ENCODE measurements at regions not wholly inside any gene's neighbourhood (a gene's known extent, or its start where the extent isn't known, plus 50 kb on each side); places are given as distances from the start of the nearest gene placed in this dataset.

DNA sequence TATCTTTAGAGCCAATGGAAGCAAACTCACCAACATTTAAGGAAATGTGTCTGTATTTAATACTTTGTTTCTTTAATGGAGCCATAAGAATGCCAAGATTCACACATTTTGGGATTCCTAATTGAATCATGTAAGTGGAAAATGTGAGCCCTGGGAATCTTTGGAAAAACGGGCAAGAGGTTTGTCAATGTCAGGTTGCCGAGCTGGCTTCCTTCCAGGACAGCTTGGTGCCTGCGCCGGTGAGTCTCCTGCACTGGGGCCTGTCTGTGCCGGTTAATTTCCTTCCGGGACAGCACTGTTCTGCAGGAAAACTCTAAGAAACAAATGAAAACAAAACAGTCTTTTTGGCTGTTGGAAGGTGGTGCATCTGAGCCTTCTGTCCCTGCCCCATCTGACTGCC, 210.6 kb downstream of the HAPSTR1 start:
- no peak for DNase-seq (ENCODE audit: low read depth)

DNA sequence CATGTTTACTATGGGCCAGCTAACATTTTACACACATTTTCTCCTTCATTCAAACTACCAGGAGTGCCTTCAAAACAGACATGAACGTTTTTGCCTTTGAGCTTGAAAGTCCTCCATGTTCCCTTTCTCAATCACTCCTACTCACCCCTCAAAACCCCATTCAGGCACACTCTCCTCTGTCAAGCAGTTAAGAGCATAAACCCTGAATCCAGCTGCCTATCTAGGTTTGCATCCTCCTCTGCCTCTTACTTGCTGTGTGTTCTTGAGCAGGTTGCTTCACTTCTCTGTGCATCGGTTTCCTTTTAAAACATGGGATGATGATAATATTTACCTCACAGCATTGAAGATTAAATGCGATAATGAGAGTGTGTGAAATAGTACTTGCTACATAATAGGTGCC, 215.3 kb downstream of the HAPSTR1 start:
- DNase-seq (ENCODE audit: low read depth): no peak

DNA sequence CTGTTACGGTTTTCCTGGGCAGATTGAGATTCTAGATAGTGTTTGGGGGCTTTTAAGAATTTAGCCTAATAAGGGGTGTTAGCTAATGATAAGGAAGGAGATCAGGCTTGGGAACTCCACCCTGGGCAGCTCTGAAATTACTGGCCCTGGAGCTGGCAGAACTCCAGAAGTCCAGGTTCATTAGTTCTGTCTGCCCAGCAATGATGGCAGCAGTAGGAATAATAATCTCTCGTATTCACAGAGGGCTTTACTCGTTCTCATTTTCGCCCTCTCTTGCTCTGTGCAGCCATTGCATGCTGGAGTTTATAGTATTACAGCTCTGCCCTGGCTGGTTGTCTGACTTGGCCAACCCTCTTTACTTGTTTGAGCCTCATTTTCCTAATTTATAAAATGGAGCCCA, 216.0 kb downstream of the HAPSTR1 start:
- no peak for DNase-seq (ENCODE audit: low read depth)

- no peak for DNase-seq (ENCODE audit: low read depth)
Measured at GRCh38 chr16:9308356-9308801, 216.9 kb downstream of the HAPSTR1 start.

DNA sequence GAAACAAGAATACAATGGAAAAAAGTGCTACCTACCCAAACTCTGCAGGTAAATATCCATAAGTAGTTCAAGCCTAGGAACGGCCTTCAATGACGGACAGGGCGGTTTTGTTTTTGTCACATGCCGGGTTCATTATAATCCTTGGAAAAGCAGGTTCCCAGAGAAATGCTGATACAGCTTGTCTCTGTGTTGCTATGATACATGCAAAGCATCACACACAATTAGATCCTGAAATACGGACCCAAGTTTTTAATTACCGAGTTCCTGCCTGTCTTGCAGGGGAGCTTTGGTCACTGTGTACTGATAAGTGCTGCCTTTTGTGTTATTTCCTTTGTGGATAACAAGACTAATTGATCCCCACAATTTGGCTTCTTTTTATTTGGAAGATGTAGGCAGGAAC, 217.4 kb downstream of the HAPSTR1 start:
- no peak for DNase-seq (ENCODE audit: low read depth)

GRCh38 chr16:9309844-9310243, 218.4 kb downstream of the HAPSTR1 start:
- DNase-seq (ENCODE audit: low read depth): no peak

DNA sequence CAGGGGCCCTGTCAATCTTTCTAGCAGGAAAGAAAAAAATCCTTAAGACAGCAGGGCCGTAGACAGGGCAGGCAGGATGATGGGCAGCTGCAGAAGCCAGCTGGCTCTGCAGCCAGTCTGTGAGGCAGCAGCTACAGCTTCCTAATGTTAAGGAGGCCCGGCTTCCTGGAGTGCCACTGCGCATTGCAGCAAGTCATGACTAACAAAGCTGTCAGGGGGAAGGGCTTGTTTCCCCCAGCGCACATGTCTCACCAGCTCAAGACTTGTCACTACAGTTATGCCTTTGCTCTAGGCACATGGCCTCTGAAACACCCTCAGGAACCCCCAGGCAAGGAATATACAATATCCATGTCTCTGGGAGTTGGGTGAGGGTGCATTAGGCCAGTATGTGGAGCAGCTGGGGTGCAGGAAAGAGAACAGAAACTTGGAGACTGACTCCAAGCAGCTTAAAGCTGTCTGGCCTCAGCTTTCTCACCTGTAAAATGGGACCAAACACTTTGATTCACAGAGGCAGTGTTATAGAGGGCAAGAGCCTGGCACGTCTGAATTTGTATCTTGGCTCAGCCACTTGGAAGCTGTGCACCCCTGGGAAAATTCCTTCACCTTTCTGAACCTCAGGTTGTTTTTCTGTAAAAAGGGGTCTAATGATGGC, 220.0 kb downstream of the HAPSTR1 start:
- no peak for DNase-seq (ENCODE audit: low read depth)

DNA sequence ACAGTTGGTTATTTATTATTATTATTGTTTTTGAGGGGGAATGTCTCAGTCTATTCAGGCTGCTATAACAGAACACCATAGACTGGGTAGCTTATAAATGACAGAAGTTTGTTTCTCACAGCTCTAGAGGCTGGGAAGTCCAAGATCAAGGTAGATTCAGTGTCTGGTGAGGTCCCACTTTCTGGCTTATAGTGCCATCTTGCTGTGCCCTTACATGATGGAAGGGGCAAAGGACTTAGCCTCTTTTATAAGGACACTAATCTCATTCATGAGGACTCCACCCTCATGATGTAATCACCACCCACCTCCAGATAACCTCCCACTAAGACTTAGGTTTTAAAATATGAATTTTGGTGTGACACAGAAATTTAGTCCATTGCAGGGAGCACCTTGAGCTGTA, 224.6 kb downstream of the HAPSTR1 start:
- DNase-seq (ENCODE audit: low read depth): no peak

DNA sequence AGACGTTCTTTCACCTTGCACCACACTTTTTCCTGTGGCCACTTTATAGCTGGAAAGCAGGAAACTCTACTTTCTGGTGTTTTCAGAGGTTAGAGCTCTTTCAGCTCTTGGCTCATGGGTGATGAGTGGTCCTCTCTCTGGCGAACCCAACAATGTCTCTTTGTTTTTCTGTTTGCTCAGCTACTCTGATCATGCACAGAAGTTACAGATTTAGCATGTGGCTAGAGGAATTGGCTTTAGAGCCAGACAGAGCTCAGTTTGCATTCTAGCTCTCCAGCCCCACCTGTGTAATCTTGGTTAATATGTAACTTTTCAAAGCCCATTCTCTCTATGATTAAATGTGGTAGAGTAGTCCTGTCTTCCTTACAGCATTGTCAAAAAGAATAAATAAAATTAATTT, 225.2 kb downstream of the HAPSTR1 start:
- DNase-seq (ENCODE audit: low read depth): no peak

- no peak for DNase-seq (ENCODE audit: low read depth)
Measured at GRCh38 chr16:9318764-9319163, 227.3 kb downstream of the HAPSTR1 start.

GRCh38 chr16:9322769-9323168, 231.3 kb downstream of the HAPSTR1 start:
- DNase-seq (ENCODE audit: low read depth): no peak

GRCh38 chr16:9323170-9323569, 231.7 kb downstream of the HAPSTR1 start:
- DNase-seq (ENCODE audit: low read depth): no peak

GRCh38 chr16:9327253-9327652, 235.8 kb downstream of the HAPSTR1 start:
- no peak for DNase-seq (ENCODE audit: low read depth)

DNA sequence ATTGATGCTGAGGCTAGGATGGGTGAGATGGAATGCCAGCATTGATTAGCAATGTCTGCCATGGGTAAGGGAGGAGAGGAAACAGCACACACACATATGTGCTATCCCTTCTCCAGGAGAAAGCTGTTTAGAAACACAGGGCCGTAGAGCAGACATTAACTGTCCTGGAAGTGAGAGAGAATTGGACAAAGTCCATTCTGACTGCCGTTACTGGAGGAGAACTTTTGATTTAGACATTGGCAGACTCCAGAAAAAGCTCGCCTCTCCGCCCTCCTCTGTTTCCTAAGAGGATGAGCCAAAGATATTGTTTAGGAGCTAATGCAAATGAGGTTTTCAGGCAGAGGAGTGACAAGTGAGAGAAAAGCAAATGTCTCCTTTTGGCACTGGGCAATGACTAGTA, 237.0 kb downstream of the HAPSTR1 start:
- DNase-seq (ENCODE audit: low read depth): no peak

DNA sequence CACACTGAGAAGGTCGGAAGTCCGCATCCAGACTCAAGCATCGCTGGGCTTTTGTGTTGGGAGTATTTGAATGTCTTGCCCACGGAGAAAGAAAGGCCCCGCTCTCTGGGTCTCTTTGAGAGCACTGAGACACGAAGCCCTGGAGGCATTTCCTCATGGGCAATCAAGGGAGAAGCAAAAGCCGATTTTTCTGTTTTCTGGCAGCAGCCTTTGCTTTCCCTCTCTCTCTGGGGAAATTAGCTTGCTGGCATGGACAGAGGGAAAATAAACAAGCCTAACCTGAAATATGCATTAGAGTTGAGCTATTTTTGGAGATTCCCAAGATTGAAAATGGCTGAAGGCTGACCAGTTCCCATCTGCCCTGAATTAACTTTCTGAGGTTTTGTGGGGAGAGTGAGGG, 238.7 kb downstream of the HAPSTR1 start:
- DNase-seq (ENCODE audit: low read depth): no peak

GRCh38 chr16:9331503-9331902, 240.1 kb downstream of the HAPSTR1 start:
- no peak for DNase-seq (ENCODE audit: low read depth)

- no peak for DNase-seq (ENCODE audit: low read depth)
Measured at GRCh38 chr16:9332574-9333148, 241.2 kb downstream of the HAPSTR1 start.

DNA sequence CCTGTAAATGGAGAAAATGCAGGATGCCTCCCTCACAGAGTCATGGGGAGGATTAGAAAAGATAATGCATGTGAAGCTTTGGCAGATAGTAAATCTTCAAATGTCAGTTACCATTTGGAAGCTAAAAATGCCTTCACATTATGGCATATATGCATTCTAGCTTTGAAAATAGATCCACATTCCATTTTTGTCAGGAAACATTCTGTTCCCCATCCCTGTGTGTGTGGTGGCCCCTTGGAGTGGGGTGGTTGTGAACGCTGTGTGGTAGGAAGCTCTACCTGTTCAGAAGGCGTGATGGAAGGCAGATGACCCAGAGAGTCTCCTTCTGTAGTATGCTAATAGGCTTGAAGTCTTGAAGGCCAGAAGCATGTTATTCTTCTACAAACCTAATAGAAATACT, 242.0 kb downstream of the HAPSTR1 start:
- no peak for DNase-seq (ENCODE audit: low read depth)

DNA sequence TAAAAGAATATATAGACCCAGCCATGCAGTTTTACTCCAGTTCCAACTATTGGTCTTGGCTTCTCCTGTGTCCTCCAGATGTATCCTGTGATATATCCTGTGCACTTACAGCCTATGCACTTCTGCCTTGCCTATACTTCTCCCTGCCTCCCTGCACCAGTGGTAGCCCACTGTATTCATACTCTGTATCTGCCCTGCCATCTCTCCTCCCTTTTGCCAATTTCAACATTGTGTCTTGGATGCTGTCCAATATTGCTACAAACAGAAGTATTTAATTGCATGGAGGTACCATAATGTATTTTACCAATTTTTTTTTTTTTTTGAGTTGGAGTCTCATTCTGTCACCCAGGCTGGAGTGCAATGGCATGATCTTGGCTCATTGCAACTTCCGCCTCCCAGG, 242.7 kb downstream of the HAPSTR1 start:
- no peak for DNase-seq (ENCODE audit: low read depth)

DNA sequence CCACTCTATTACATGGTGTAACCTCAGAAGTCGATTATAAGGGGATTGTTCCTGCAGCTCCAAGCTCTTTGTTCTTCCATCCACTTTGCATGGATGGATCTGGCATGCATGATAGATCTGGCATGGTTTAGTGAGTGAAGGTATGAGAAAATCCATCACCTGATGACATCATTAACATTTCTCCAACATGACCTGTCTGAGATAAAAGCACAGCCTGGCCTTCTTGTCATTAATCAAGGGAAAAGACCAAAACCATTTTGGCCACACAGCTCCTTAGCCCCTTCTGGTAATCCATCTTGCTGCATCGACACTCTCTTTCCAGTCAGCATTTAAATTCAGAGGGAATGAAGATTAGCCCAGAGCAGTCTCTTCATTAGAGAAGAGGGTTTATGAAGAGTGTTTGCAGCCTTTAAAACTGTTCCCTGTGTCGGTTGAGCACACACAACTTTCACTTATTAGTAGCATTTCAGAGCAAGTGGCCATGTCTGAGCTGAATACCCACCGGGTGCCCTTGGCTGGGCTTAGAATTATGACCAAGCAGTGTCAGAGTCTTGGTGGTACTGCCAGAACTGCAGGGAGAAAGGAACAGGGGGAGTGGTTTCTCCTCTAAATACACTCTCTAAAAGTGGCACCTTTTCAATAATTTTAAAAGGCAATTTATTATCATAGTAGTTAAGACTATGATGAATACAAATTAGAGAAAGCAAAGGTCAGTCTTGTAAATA, 246.0 kb downstream of the HAPSTR1 start:
- no peak for DNase-seq (ENCODE audit: low read depth)

- DNase-seq (ENCODE audit: low read depth): no peak
Measured at GRCh38 chr16:9338068-9338467, 246.6 kb downstream of the HAPSTR1 start.

- DNase-seq (ENCODE audit: low read depth): no peak
Measured at GRCh38 chr16:9338510-9338909, 247.1 kb downstream of the HAPSTR1 start.

- no peak for DNase-seq (ENCODE audit: low read depth)
Measured at GRCh38 chr16:9340526-9341256, 249.2 kb downstream of the HAPSTR1 start.

Measured in non-pigmented ciliary epithelial cell (primary cell).